ENCODE measurements at regions not wholly inside any gene's neighbourhood (a gene's known extent, or its start where the extent isn't known, plus 50 kb on each side); places are given as distances from the start of the nearest gene placed in this dataset.
"Not testable (repeated sequence)": the region's sequence is repeated elsewhere in the genome, so short reads cannot be mapped to it uniquely, and the experiment has no call there.

DNA sequence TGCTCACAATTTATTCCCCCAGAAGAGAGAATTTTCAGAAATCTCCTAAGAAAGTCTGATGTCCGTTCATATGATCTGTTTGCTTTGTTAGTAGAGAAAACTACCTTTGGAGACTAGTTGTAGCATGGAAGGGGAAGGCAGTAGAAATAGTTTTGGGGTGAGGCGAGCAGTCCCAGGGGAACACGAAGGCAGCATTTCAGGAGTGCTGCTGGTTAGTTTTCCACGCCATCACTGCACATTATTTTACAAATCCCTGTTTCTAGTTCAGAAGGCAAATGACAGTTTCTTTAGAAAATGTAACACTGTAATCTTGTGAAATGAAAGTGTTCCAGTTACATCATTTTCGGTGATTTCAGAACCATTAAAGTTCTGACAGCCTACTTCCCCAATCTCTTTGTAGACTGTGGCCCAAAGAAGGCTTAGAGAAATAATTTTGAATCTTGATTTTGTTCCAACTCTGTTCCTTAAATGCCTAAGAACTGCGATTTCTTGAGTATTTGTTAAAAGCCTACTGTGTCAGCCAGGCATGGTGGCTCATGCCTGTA, 123.8 kb downstream of the LAT start:
- DNase-seq (ENCODE audit: low spot score), result not testable (repeated sequence)

GRCh38 chr16:29107299-29107698, 122.4 kb downstream of the LAT start:
- no peak for DNase-seq (ENCODE audit: low spot score)

GRCh38 chr16:29106259-29106908, 121.5 kb downstream of the LAT start:
- not testable (repeated sequence) for DNase-seq (ENCODE audit: low spot score)

DNA sequence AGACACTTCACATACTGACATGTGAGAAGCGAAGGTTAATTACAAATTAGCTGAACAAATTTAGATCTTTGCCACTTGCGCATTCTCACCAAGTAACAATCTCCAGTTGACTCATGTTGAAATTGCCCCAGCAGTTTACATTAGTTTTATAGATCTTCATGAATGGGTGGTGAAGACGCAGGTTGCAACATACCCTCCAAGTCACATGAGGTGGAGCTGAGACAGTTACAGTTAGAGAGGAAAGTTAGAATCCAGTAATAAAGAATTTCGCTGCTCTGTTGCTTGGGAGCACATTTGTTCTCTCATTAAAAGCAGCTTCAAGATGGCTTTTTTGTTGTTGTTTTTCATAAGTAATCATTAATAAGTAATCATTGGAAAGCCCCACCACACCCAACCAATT, 119.7 kb downstream of the LAT start:
- not testable (repeated sequence) for DNase-seq (ENCODE audit: low spot score)

- DNase-seq (ENCODE audit: low spot score), result not testable (repeated sequence)
These were observed 113.1 kb downstream of the LAT start for GRCh38 chr16:29097965-29098364.

- DNase-seq (ENCODE audit: low spot score), result not testable (repeated sequence)
These were observed 110.1 kb downstream of the LAT start for GRCh38 chr16:29094729-29095624.

DNA sequence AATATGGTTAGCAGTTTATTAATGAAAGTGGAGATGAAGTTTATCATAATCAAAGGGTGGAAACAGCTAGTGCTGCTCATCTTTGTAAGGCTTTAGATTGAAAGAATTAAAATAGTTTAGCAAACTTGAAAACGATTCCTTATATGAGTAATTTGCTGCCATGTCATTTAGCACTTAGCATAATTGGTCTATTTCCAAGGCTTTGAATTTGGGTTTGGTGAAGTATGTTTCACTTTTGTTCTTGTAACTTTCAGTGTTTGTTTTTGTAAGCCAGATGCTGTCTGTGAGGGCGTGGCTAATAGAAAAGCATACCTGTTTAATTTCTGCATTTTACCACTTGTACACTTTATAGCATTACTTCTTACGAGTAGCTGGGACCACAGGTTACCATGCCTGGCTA, 109.5 kb downstream of the LAT start:
- not testable (repeated sequence) for DNase-seq (ENCODE audit: low spot score)

DNA sequence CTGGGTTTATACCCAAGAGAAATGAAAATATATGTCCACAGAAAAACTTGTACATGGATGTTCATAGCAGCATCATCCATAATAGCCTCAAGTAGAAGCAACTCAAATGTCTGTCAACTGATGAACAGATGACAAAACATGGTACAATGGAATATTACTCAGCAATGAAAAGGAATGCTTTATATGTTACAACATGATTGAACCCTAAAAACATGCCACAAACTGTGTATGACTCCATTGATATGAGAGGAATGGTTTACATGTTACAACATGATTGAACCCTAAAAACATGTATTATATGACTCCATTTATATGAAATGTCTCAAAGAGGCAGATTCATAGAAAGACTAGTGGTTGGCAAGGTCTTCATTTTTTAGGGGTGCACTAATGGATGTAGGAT, 104.8 kb downstream of the LAT start:
- DNase-seq (ENCODE audit: low spot score), result not testable (repeated sequence)

GRCh38 chr16:29087673-29088072, 102.8 kb downstream of the LAT start:
- DNase-seq (ENCODE audit: low spot score), result not testable (repeated sequence)

DNA sequence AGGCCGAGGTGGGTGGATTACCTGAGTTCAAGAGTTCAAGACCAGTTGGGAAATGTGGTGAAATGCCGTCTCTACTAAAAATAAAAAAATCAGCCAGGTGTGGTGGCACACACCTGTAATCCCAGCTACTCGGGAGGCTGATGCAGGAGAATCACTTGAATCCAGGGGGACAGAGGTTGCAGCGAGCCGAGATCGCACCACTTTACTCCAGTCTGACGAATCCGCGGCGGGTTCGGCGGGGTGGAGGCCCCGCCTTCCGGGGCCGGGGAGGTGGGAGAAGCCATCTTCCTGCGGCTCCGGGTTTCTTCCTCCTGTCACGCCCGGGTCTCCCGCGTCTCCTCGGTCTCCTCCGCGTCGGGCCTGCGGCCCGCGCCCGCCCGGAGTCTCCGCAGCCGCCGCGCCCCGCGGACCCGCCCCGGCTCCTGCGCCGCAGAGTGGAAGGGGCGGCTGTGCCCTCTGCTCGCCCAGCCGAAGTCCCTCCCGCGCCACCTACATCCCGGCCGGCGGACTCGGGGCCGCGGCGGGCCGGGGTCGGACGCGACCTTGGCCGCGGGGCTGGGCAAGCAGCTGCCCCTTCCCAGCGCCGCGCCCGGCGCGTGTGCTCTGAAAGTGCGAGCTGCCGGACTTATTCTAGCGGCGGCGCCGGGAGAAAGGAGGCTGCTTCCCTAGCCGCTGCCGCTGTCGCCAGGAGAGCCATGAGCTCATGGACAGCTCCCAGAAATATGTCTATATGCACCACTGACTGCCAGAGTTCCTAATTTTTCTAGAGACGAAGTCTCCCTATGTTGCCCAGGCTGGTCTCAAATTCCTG, 97.2 kb downstream of the LAT start:
- peak; percentile 17 for DNase-seq (ENCODE audit: low spot score)

DNA sequence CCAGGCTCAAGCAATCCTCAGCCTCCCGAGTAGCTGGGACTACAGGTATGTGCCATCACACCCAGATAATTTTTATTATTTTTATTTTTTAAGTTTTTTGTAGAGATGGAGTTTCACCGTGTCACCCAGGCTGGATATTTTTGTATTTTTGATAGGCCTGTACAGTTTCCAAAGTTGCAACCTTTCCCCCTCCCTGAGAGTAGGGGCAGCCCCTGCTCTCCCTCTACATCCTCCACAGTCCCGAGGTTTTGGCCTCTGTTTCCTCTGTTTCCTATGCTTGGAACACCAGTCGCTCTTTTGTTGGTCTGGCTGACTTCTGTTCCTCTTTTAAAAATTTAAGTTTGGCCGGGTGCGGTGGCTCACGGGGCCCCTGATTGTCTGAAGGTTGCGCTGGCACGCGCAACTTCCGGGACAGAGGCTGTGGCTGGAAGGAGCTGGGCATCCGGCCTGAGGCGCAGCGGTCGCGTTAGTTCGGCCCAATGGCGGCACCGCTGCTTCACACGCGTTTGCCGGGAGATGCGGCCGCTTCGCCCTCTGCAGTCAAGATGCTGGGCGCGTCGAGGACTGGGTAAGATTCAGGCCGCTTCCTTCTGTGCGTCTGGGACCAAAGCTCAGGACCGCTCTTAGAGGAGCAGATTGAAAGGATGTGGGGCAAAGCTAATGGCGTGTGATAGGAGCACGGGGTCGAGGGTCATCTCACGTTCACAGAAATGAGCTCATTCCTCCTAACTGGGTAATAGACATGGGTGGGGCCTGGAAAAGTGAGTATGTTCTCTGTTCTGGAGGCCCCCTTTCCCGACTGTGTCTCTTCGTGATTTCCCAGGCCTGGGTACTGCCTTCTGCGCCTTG, 89.9 kb downstream of the LAT start:
- DNase-seq (ENCODE audit: low spot score), result not testable (repeated sequence)

GRCh38 chr16:29062235-29062634, 77.4 kb downstream of the LAT start:
- DNase-seq (ENCODE audit: low spot score), result not testable (repeated sequence)

- DNase-seq (ENCODE audit: low spot score), result not testable (repeated sequence)
These were observed 76.6 kb downstream of the LAT start for GRCh38 chr16:29061467-29061921.

- DNase-seq (ENCODE audit: low spot score), result not testable (repeated sequence)
These were observed 75.4 kb downstream of the LAT start for GRCh38 chr16:29060022-29060810.

GRCh38 chr16:29059575-29059974, 74.7 kb downstream of the LAT start:
- DNase-seq (ENCODE audit: low spot score), result not testable (repeated sequence)

Measured in cerebellar cortex (tissue), 1 donor.